Right lobe of liver (tissue), 4 donors: ENCODE measurements at regions not wholly inside any gene's neighbourhood (a gene's known extent, or its start where the extent isn't known, plus 50 kb on each side); places are given as distances from the start of the nearest gene placed in this dataset.

ENCODE experiments used
- CTCF ChIP-seq, 4 donors: fragments of 200-600 bp in 3 of 4; fragments of 450-650 bp in 1 of 4; IDR thresholded peaks; one replicate each; pipeline versions ENCODE4 v1.5.1 to v1.8.0; 2016 to 2022; ENCODE audit warnings: antibody characterized with exemption in 4 of 4, mild to moderate bottlenecking in 2 of 4
- POLR2A ChIP-seq: fragments of 450-650 bp; IDR thresholded peaks from one replicate; pipeline ENCODE4 v1.6.1; 2017; ENCODE audit warnings: antibody characterized with exemption, mild to moderate bottlenecking
- donor health status: DM: no; HTN: no; CAD: no.
- donor health status: DM: no; HTN: no; CAD: no.
- donor health status: DM: no; HTN: yes; CAD: no.

- TF ChIP-seq CTCF (IDR thresholded peaks at IDR 0.05) (no peak), POLR2A (no peak)
Observed at GRCh38 chr3:25056-25455, 171.5 kb upstream of the CHL1 start.
